SK-N-SH (cell line): ENCODE measurements at regions not wholly inside any gene's neighbourhood (a gene's known extent, or its start where the extent isn't known, plus 50 kb on each side); places are given as distances from the start of the nearest gene placed in this dataset.

Experiments
- CTCF ChIP-seq: fragments of 200-600 bp; sonication (generic); IDR thresholded peaks from 2 replicates; pipeline ENCODE4 v1.6.1; 2017; ENCODE audit warnings: antibody characterized with exemption, mild to moderate bottlenecking, moderate library complexity
- MAX ChIP-seq: IDR thresholded peaks from 2 replicates; pipeline ENCODE4 v1.4.0; 2012; ENCODE audit warnings: low read depth

- TF ChIP-seq MAX, result no peak
- TF ChIP-seq CTCF, result no peak
Measured at GRCh38 chr6:141946502-141946901, 186.2 kb upstream of the GJE1 start.
